ENCODE measurements at regions not wholly inside any gene's neighbourhood (a gene's known extent, or its start where the extent isn't known, plus 50 kb on each side); places are given as distances from the start of the nearest gene placed in this dataset.

DNA sequence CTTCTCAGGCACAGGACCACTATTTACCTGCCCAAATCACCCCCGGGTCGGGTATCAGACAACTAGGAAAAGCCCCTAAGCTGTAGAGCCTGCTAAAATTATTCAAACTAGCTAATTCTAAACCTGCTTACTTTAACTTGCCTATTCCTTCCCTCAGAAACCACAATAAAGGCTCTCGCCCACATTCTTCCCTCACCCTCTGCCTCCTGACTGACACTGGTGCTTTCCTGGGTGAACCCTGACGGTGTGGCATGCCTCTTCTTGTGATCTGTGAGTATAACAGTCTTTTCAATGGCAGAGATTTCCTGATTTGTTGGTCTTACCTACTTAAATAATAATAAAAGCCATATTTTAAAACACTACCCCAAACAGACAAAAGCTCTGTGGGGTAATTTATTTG, 209.4 kb upstream of the XIST start:
- Histone ChIP-seq H3K27ac (ENCODE audit: insufficient read length, low read depth, low read length) (no peak overlapping the region), H3K18ac (ENCODE audit: insufficient read length, low read depth, low read length) (no peak overlapping the region), H3K14ac (ENCODE audit: insufficient read depth, low read length) (no peak overlapping the region), H3T11ph (ENCODE audit: low read length) (no peak overlapping the region), H3K79me2 (ENCODE audit: insufficient read depth, low read length) (no peaks in the 10 kb centered on the region), H2BK5ac (ENCODE audit: insufficient read length, low read length) (no peak overlapping the region), H3K23ac (ENCODE audit: insufficient read length, low read depth, low read length) (no peak overlapping the region), H2BK15ac (ENCODE audit: low read depth, low read length) (no peak overlapping the region), H2BK20ac (ENCODE audit: low read depth, low read length, poor library complexity, severe bottlenecking) (no peak overlapping the region), H3K4me1 (ENCODE audit: insufficient read depth, low read length) (no peaks in the 10 kb centered on the region), H2AFZ (ENCODE audit: low read length) (no peak overlapping the region), H3K4ac (ENCODE audit: low read depth, low read length) (no peak overlapping the region), H3K23me2 (ENCODE audit: insufficient read length, low read depth, low read length, poor library complexity, severe bottlenecking) (no peaks in the 10 kb centered on the region), H3K9ac (ENCODE audit: extremely low read depth, insufficient read length, low read length) (no peak overlapping the region), H2BK120ac (ENCODE audit: low read depth, low read length, poor library complexity, severe bottlenecking) (no peak overlapping the region), H4K5ac (ENCODE audit: insufficient read length, low read depth, low read length) (no peak overlapping the region), H3K56ac (ENCODE audit: insufficient read length, low read depth, low read length) (no peak overlapping the region), H4K20me1 (ENCODE audit: control insufficient read depth, insufficient read depth, insufficient read length) (no peaks in the 10 kb centered on the region), H4K8ac (replicated peaks; ENCODE audit: insufficient read length, low read depth, low read length) (no peak overlapping the region), H3K79me1 (ENCODE audit: insufficient read depth, low read depth, low read length, poor library complexity, severe bottlenecking) (no peaks in the 10 kb centered on the region), H3K4me2 (ENCODE audit: insufficient read depth, insufficient read length, low read length) (no peak overlapping the region), H3K27me3 (ENCODE audit: insufficient read depth, low read length) (no peaks in the 10 kb centered on the region), H3K9me3 (ENCODE audit: control insufficient read depth, low read depth, low read length) (no peaks in the 10 kb centered on the region), H2BK12ac (ENCODE audit: insufficient read length, low read depth, low read length) (no peak overlapping the region), H2AK5ac (ENCODE audit: insufficient read length, low read length) (no peak overlapping the region), H4K91ac (ENCODE audit: insufficient read length, low read depth, low read length) (no peak overlapping the region)
- Mint-ChIP-seq H3K27me3 (ENCODE audit: low read depth) (no peaks in the 10 kb centered on the region), H3K4me3 (no peak overlapping the region), H3K9me3 (no peaks in the 10 kb centered on the region), H3K4me1 (peaks cover 15 to 21% of the 10 kb centered on the region in 2 experiments), H3K36me3 (ENCODE audit: insufficient read depth in 1 of 3, low read depth in 3 of 3) (no peaks in the 10 kb centered on the region), H3K27ac (peak overlapping the region in 1 of 3 experiments; percentile 43; a peak in 2 of 7 replicates)
- no CpG with 5 or more reads among the region's 4 CpGs for WGBS (ENCODE audit: extremely low coverage, insufficient read length, low lambda C conversion rate)
- DNase-seq: no peak
- TF ChIP-seq, protein P1, sequence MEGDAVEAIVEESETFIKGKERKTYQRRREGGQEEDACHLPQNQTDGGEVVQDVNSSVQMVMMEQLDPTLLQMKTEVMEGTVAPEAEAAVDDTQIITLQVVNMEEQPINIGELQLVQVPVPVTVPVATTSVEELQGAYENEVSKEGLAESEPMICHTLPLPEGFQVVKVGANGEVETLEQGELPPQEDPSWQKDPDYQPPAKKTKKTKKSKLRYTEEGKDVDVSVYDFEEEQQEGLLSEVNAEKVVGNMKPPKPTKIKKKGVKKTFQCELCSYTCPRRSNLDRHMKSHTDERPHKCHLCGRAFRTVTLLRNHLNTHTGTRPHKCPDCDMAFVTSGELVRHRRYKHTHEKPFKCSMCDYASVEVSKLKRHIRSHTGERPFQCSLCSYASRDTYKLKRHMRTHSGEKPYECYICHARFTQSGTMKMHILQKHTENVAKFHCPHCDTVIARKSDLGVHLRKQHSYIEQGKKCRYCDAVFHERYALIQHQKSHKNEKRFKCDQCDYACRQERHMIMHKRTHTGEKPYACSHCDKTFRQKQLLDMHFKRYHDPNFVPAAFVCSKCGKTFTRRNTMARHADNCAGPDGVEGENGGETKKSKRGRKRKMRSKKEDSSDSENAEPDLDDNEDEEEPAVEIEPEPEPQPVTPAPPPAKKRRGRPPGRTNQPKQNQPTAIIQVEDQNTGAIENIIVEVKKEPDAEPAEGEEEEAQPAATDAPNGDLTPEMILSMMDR (conservative IDR thresholded peaks at IDR 0.05): no peak

Data from H9 (cell line).